ENCODE measurements at regions not wholly inside any gene's neighbourhood (a gene's known extent, or its start where the extent isn't known, plus 50 kb on each side); places are given as distances from the start of the nearest gene placed in this dataset.

- no peak for DNase-seq
Measured at GRCh38 chr16:77668201-77668600, 54.1 kb upstream of the NUDT7 start.

- DNase-seq = no peak
Measured at GRCh38 chr16:77669057-77669456, 53.3 kb upstream of the NUDT7 start.

All from KG1 (cell line).